ENCODE measurements at regions not wholly inside any gene's neighbourhood (a gene's known extent, or its start where the extent isn't known, plus 50 kb on each side); places are given as distances from the start of the nearest gene placed in this dataset.

DNA sequence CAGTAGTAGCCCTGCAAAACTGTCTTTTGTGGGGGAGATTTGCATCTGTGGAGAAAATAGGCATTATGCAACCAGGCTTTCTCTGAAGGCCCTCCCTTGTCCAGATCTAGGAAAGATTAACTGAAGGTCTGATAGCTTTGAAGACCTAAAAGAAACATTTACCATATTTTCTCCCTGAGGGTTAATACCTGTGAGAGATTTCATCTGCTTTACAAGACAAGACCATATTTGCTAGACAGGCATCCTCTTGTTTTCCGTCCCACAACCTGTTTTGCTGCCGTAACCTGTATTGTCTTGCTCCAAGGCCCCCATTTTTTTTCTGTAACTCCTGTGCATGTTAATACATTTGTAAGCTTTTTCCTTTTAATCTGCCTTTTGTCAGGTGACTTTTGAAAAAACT is 1985.2 kb upstream of the CDH9 start:
- TF ChIP-seq, protein P1, sequence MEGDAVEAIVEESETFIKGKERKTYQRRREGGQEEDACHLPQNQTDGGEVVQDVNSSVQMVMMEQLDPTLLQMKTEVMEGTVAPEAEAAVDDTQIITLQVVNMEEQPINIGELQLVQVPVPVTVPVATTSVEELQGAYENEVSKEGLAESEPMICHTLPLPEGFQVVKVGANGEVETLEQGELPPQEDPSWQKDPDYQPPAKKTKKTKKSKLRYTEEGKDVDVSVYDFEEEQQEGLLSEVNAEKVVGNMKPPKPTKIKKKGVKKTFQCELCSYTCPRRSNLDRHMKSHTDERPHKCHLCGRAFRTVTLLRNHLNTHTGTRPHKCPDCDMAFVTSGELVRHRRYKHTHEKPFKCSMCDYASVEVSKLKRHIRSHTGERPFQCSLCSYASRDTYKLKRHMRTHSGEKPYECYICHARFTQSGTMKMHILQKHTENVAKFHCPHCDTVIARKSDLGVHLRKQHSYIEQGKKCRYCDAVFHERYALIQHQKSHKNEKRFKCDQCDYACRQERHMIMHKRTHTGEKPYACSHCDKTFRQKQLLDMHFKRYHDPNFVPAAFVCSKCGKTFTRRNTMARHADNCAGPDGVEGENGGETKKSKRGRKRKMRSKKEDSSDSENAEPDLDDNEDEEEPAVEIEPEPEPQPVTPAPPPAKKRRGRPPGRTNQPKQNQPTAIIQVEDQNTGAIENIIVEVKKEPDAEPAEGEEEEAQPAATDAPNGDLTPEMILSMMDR (conservative IDR thresholded peaks at IDR 0.05; ENCODE audit: low read length): no peak
- TF ChIP-seq EZH2phosphoT487 (IDR thresholded peaks at IDR 0.05; ENCODE audit: borderline replicate concordance, low read depth, low read length): no peak

All from OCI-LY7 (cell line).